H1 (cell line): ENCODE measurements at regions not wholly inside any gene's neighbourhood (a gene's known extent, or its start where the extent isn't known, plus 50 kb on each side); places are given as distances from the start of the nearest gene placed in this dataset.

ENCODE experiments used
- CTCF ChIA-PET: fragments of 300-600 bp; sonication (Branson Sonifier 250); formaldehyde crosslinking; loops from one replicate; lab custom pipeline; 2021; ENCODE audit not compliant: partially characterized antibody; lab: Charles Lee
- POLR2A ChIA-PET: fragments of 300-600 bp; sonication (Branson Sonifier 250); formaldehyde crosslinking; loops from one replicate; lab custom pipeline; 2021; ENCODE audit warnings: inconsistent platforms; ENCODE audit not compliant: partially characterized antibody; lab: Charles Lee
- DNase-seq, 2 experiments: peaks; one replicate each; pipeline versions ENCODE4 v3.0.0 to v3.0.0-alpha.2; 2010 to 2022; ENCODE audit warnings: low spot score in 2 of 2, low read depth in 1 of 2, mixed read lengths in 1 of 2
- FAIRE-seq: peaks from 2 replicates; lab custom pipeline; 2011; peaks lifted over from hg19 to GRCh38; lab: Jason Lieb, UNC
- H2AFZ ChIP-seq: 2 replicates; pipeline ENCODE4 v1.8.1; 2012; ENCODE audit warnings: low read length, inconsistent platforms
- H2AK5ac ChIP-seq: 2 replicates; pipeline ENCODE4 v1.6.1; 2013; ENCODE audit warnings: low read depth, low read length
- H2BK120ac ChIP-seq: replicated peaks from 2 replicates; pipeline ENCODE3; 2013; ENCODE audit warnings: low read depth, low read length, inconsistent platforms
- H2BK12ac ChIP-seq: 2 replicates; pipeline ENCODE4 v1.6.1; 2013; ENCODE audit warnings: low read depth, low read length
- H2BK15ac ChIP-seq: 2 replicates; pipeline ENCODE4 v1.6.1; 2013; ENCODE audit warnings: low read length
- H2BK20ac ChIP-seq: 2 replicates; pipeline ENCODE4 v1.6.1; 2013; ENCODE audit warnings: low read length
- H2BK5ac ChIP-seq: 2 replicates; pipeline ENCODE4 v1.6.1; 2013; ENCODE audit warnings: low read depth, low read length
- H3K14ac ChIP-seq: 2 replicates; pipeline ENCODE4 v1.6.1; 2013; ENCODE audit warnings: inconsistent platforms; ENCODE audit not compliant: insufficient read length
- H3K18ac ChIP-seq: 2 replicates; pipeline ENCODE4 v1.6.1; 2013; ENCODE audit warnings: low read length; ENCODE audit errors: extremely low read depth
- H3K23ac ChIP-seq: 2 replicates; pipeline ENCODE4 v1.6.1; 2013; ENCODE audit warnings: inconsistent platforms; ENCODE audit not compliant: insufficient read length
- H3K23me2 ChIP-seq: 2 replicates; pipeline ENCODE4 v1.6.1; 2013; ENCODE audit warnings: low read depth, low read length
- H3K27ac ChIP-seq: 2 replicates; pipeline ENCODE4 v1.6.1; 2011; ENCODE audit warnings: low read depth, low read length, inconsistent platforms
- H3K27me3 ChIP-seq, 4 experiments: replicated peaks in 1 of 4; 1 replicate in 1 of 4; 2 replicates in 3 of 4; pipeline versions ENCODE4 v1.6.1 to v1.8.1; 2011 to 2013; ENCODE audit warnings: low read length in 3 of 4, mild to moderate bottlenecking in 3 of 4, inconsistent platforms in 2 of 4, mixed read lengths in 2 of 4, moderate library complexity in 1 of 4; ENCODE audit not compliant: control insufficient read depth in 3 of 4, insufficient read depth in 3 of 4; ENCODE audit errors: extremely low read depth in 1 of 4
- H3K36me3 ChIP-seq, 4 experiments: 2 replicates each; pipeline versions ENCODE4 v1.6.1 to v1.8.1; 2011 to 2013; ENCODE audit warnings: mild to moderate bottlenecking in 4 of 4, low read length in 3 of 4, moderate library complexity in 2 of 4, control low read depth in 1 of 4, inconsistent platforms in 1 of 4; ENCODE audit not compliant: insufficient read depth in 4 of 4, control insufficient read depth in 2 of 4
- H3K4ac ChIP-seq: replicated peaks from 2 replicates; pipeline ENCODE3; 2013; ENCODE audit warnings: low read length, low read depth, mixed read lengths, inconsistent platforms; ENCODE audit not compliant: insufficient read length
- H3K4me1 ChIP-seq, 4 experiments: replicated peaks in 1 of 4; 1 replicate in 1 of 4; 2 replicates in 3 of 4; pipeline versions ENCODE4 v1.6.1 to v1.8.1; 2011 to 2013; ENCODE audit warnings: low read length in 3 of 4, inconsistent platforms in 2 of 4, mixed read lengths in 1 of 4; ENCODE audit not compliant: insufficient read depth in 4 of 4, control insufficient read depth in 3 of 4
- H3K4me2 ChIP-seq, 2 experiments: 2 replicates each; pipeline versions ENCODE4 v1.6.1 to v1.8.1; 2011 to 2013; ENCODE audit warnings: low read depth in 2 of 2, low read length in 2 of 2, control low read depth in 1 of 2, inconsistent platforms in 1 of 2, mild to moderate bottlenecking in 1 of 2; ENCODE audit not compliant: insufficient read depth in 1 of 2
- H3K4me3 ChIP-seq, 4 experiments: fragments of 200-600, 300-600 bp in 1 of 4; sonication (generic), shearing (Covaris generic), sonication (Bioruptor Twin) in 1 of 4; 2 replicates each; pipeline versions ENCODE4 v1.5.1 to v1.8.1; 2011 to 2016; ENCODE audit warnings: low read length in 4 of 4, low read depth in 3 of 4, control low read depth in 2 of 4, inconsistent platforms in 2 of 4, mild to moderate bottlenecking in 2 of 4, mixed read lengths in 1 of 4, moderate library complexity in 1 of 4; ENCODE audit not compliant: insufficient read depth in 2 of 4; ENCODE audit errors: extremely low read depth in 1 of 4
- H3K56ac ChIP-seq: replicated peaks from 2 replicates; pipeline ENCODE3; 2013; ENCODE audit warnings: low read depth, mild to moderate bottlenecking, mixed read lengths, low read length, inconsistent platforms; ENCODE audit not compliant: insufficient read length
- H3K79me1 ChIP-seq: 2 replicates; pipeline ENCODE4 v1.6.1; 2013; ENCODE audit warnings: low read depth, low read length, control low read depth
- H3K79me2 ChIP-seq, 2 experiments: 2 replicates each; pipeline versions ENCODE4 v1.6.1 to v1.8.1; 2012 to 2013; ENCODE audit warnings: low read length in 2 of 2, mild to moderate bottlenecking in 2 of 2, inconsistent platforms in 1 of 2; ENCODE audit not compliant: insufficient read depth in 2 of 2, control insufficient read depth in 1 of 2
- H3K9ac ChIP-seq, 4 experiments: replicated peaks in 1 of 4; 1 replicate in 1 of 4; 2 replicates in 3 of 4; pipeline versions ENCODE4 v1.6.1 to v1.8.1; 2011 to 2013; ENCODE audit warnings: low read depth in 3 of 4, low read length in 3 of 4, control low read depth in 2 of 4, mild to moderate bottlenecking in 2 of 4, moderate library complexity in 2 of 4, inconsistent platforms in 1 of 4; ENCODE audit errors: extremely low read depth in 1 of 4
- H3K9me3 ChIP-seq, 2 experiments: 2 replicates each; pipeline versions ENCODE4 v1.6.1 to v1.8.1; 2012 to 2013; ENCODE audit warnings: mild to moderate bottlenecking in 2 of 2, moderate library complexity in 2 of 2, control low read depth in 1 of 2, inconsistent platforms in 1 of 2, low read depth in 1 of 2, low read length in 1 of 2, mixed read lengths in 1 of 2; ENCODE audit not compliant: insufficient read depth in 2 of 2
- H4K20me1 ChIP-seq, 2 experiments: replicated peaks in 1 of 2; 2 replicates each; pipeline versions ENCODE3 to v1.8.1; 2011 to 2013; ENCODE audit warnings: inconsistent platforms in 2 of 2, low read length in 2 of 2, mild to moderate bottlenecking in 1 of 2; ENCODE audit not compliant: insufficient read depth in 2 of 2, control insufficient read depth in 1 of 2
- H4K5ac ChIP-seq: 2 replicates; pipeline ENCODE4 v1.6.1; 2013; ENCODE audit warnings: low read length, low read depth, mixed read lengths, inconsistent platforms; ENCODE audit not compliant: insufficient read length
- H4K8ac ChIP-seq: 2 replicates; pipeline ENCODE4 v1.8.0; 2013; ENCODE audit warnings: mild to moderate bottlenecking, moderate library complexity, low read length, inconsistent platforms; ENCODE audit not compliant: insufficient read depth; ENCODE audit errors: extremely low read depth
- H4K91ac ChIP-seq: replicated peaks from 2 replicates; pipeline ENCODE3; 2013; ENCODE audit warnings: low read length, mixed read lengths, inconsistent platforms; ENCODE audit not compliant: insufficient read length
- BRCA1 ChIP-seq: IDR thresholded peaks from 2 replicates; pipeline ENCODE4 v1.6.1; 2012; ENCODE audit warnings: low read depth, low read length, improper control_type of control experiment
- CEBPB ChIP-seq: IDR thresholded peaks from 2 replicates; pipeline ENCODE4 v1.6.1; 2012; ENCODE audit warnings: low read depth, low read length
- CHD2 ChIP-seq: IDR thresholded peaks from 2 replicates; pipeline ENCODE4 v1.6.1; 2012; ENCODE audit warnings: low read length, improper control_type of control experiment
- CTBP2 ChIP-seq: IDR thresholded peaks from 2 replicates; pipeline ENCODE4 v1.7.0; 2011; ENCODE audit warnings: borderline replicate concordance, mild to moderate bottlenecking, moderate library complexity, mixed read lengths, low read length; ENCODE audit not compliant: insufficient read depth, insufficient read length
- CTCF ChIP-seq, 3 experiments: IDR thresholded peaks; 1 replicate in 2 of 3; 2 replicates in 1 of 3; pipeline versions ENCODE4 v1.5.1 to v1.6.1; 2011; ENCODE audit warnings: low read length in 3 of 3, mild to moderate bottlenecking in 3 of 3, inconsistent platforms in 2 of 3, low read depth in 1 of 3, moderate library complexity in 1 of 3; ENCODE audit not compliant: insufficient read depth in 1 of 3; ENCODE audit errors: control extremely low read depth in 1 of 3
- JUN ChIP-seq: IDR thresholded peaks from 2 replicates; pipeline ENCODE4 v1.6.1; 2011; ENCODE audit warnings: low read depth, mild to moderate bottlenecking, improper control_type of control experiment, low read length
- KDM4A ChIP-seq: IDR thresholded peaks from one replicate; pipeline ENCODE4 v1.7.1; 2012; ENCODE audit warnings: low read depth, mild to moderate bottlenecking, moderate library complexity, low read length, inconsistent platforms; ENCODE audit not compliant: severe bottlenecking
- POLR2A ChIP-seq, 2 experiments: IDR thresholded peaks; 1 replicate in 1 of 2; 2 replicates in 1 of 2; pipeline ENCODE4 v1.6.1; 2011; ENCODE audit warnings: low read depth in 2 of 2, low read length in 2 of 2, mild to moderate bottlenecking in 2 of 2; ENCODE audit errors: control extremely low read depth in 1 of 2
- RBBP5 ChIP-seq: IDR thresholded peaks from 2 replicates; pipeline ENCODE4 v1.7.1; 2012; ENCODE audit warnings: low read depth, mild to moderate bottlenecking, inconsistent platforms, low read length, moderate library complexity, borderline replicate concordance
- SAP30 ChIP-seq: fragments of 300-600 bp; sonication (generic); IDR thresholded peaks from 2 replicates; pipeline ENCODE4 v1.7.1; 2012; ENCODE audit warnings: low read length, moderate library complexity, mild to moderate bottlenecking, inconsistent platforms; ENCODE audit not compliant: insufficient read depth, insufficient replicate concordance
- SIRT6 ChIP-seq: IDR thresholded peaks from one replicate; pipeline ENCODE4 v1.7.1; 2012; ENCODE audit warnings: low read length, inconsistent platforms
- USF2 ChIP-seq: IDR thresholded peaks from 2 replicates; pipeline ENCODE4 v1.6.1; 2011; ENCODE audit warnings: low read length, improper control_type of control experiment
- WGBS, 2 experiments: shearing (Covaris generic) in 1 of 2; methylation state at CpG; one replicate each; pipeline versions ENCODE4 v1.1.6 to v1.1.7; 2013 to 2015; ENCODE audit warnings: low lambda C conversion rate in 2 of 2, mixed read lengths in 2 of 2, inconsistent platforms in 1 of 2, low coverage in 1 of 2, missing lambda C conversion rate in 1 of 2; ENCODE audit not compliant: insufficient replicate concordance in 2 of 2, insufficient coverage in 1 of 2, insufficient read length in 1 of 2; ENCODE audit errors: extremely low coverage in 1 of 2, missing lambda C conversion rate in 1 of 2; 5-methylcytosine and 5-hydroxymethylcytosine counted together

- no peak overlapping the region for H4K5ac ChIP-seq
- no peaks in the 10 kb centered on the region for H3K23me2 ChIP-seq
- no peak overlapping the region for H2BK120ac ChIP-seq
- H3K79me2 ChIP-seq, result no peaks in the 10 kb centered on the region
- H4K8ac ChIP-seq, result no peak overlapping the region
- no peaks in the 10 kb centered on the region for H3K79me1 ChIP-seq
- H3K23ac ChIP-seq, result no peak overlapping the region
- no peak overlapping the region for H2BK15ac ChIP-seq
- H4K20me1 ChIP-seq, result no peaks in the 10 kb centered on the region
- FAIRE-seq (no peak), DNase-seq (no peak)
- no peak overlapping the region for H3K18ac ChIP-seq
- no peak overlapping the region for H2BK12ac ChIP-seq
- H3K27me3 ChIP-seq, result no peaks in the 10 kb centered on the region
- no peak overlapping the region for H3K27ac ChIP-seq
- H2BK5ac ChIP-seq, result no peak overlapping the region
- no peak overlapping the region for H3K56ac ChIP-seq
- H3K9ac ChIP-seq, result no peak overlapping the region
- H4K91ac ChIP-seq, result no peak overlapping the region
- H2BK20ac ChIP-seq, result no peak overlapping the region
- CTCF ChIA-PET, result interaction anchor here (1.1 kb wide), 1 partner anchor 293 kb away, joined by 3 read pairs; no protein-coding TSS in a partner anchor
- no peaks in the 10 kb centered on the region for H3K9me3 ChIP-seq
- 94% methylated on average over 2 of the region's 2 CpGs; no CpG with 5 or more reads in 1 of the 2 experiments for WGBS, 2 experiments
- no peak overlapping the region for H2AK5ac ChIP-seq
- peaks cover 0 to 1% (median 0%) of the 10 kb centered on the region in 4 experiments; a peak in 1 of 7 replicates for H3K4me1 ChIP-seq
- no peaks in the 10 kb centered on the region for H3K36me3 ChIP-seq
- no peak overlapping the region for H3K4ac ChIP-seq
- POLR2A ChIA-PET, result no interaction called here
- no peak overlapping the region for H2AFZ ChIP-seq
- no peak overlapping the region for H3K14ac ChIP-seq
- no peak overlapping the region for H3K4me3 ChIP-seq
- H3K4me2 ChIP-seq, result no peak overlapping the region
- TF ChIP-seq CTCF (IDR thresholded peaks at IDR 0.05; ENCODE audit: control extremely low read depth in 1 of 3, insufficient read depth in 1 of 3, low read depth in 1 of 3, low read length in 3 of 3) (no peak), KDM4A (no peak), SAP30 (no peak), JUN (no peak), USF2 (no peak), RBBP5 (no peak), CTBP2 (no peak), POLR2A (IDR thresholded peaks at IDR 0.05; ENCODE audit: control extremely low read depth in 1 of 2, low read depth in 2 of 2, low read length in 2 of 2) (no peak), CEBPB (no peak), BRCA1 (no peak), CHD2 (no peak), SIRT6 (no peak)
Measured at GRCh38 chr6:4518506-4518905, 257.7 kb upstream of the CDYL start.
